ENCODE measurements at regions not wholly inside any gene's neighbourhood (a gene's known extent, or its start where the extent isn't known, plus 50 kb on each side); places are given as distances from the start of the nearest gene placed in this dataset.

DNA sequence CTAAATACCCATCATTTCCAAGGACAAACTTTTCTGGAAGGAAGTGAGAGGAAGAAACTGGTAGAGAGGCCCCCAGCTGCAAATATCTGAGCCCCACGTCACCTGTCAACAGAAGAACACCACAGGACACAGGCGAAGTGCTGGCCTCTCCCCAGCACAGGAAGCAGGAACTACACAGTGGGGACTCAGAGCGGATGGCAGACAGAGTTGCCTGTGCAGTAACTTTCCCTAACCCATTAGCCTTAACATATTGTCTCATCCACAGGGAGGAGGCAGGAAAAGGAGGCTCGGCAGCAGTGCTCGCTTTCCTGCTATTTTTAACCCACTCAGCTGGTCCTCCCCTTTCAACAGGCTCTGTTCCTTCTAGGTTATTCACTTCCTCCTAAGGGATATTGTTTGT, 111.5 kb upstream of the TMPO start:
- no peak for TF ChIP-seq EZH2 (IDR thresholded peaks at IDR 0.05; ENCODE audit: borderline replicate concordance, low read length)
- TF ChIP-seq, protein P1, sequence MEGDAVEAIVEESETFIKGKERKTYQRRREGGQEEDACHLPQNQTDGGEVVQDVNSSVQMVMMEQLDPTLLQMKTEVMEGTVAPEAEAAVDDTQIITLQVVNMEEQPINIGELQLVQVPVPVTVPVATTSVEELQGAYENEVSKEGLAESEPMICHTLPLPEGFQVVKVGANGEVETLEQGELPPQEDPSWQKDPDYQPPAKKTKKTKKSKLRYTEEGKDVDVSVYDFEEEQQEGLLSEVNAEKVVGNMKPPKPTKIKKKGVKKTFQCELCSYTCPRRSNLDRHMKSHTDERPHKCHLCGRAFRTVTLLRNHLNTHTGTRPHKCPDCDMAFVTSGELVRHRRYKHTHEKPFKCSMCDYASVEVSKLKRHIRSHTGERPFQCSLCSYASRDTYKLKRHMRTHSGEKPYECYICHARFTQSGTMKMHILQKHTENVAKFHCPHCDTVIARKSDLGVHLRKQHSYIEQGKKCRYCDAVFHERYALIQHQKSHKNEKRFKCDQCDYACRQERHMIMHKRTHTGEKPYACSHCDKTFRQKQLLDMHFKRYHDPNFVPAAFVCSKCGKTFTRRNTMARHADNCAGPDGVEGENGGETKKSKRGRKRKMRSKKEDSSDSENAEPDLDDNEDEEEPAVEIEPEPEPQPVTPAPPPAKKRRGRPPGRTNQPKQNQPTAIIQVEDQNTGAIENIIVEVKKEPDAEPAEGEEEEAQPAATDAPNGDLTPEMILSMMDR (IDR thresholded peaks at IDR 0.05; ENCODE audit: low read length), result no peak
